A549 (cell line): ENCODE measurements at regions not wholly inside any gene's neighbourhood (a gene's known extent, or its start where the extent isn't known, plus 50 kb on each side); places are given as distances from the start of the nearest gene placed in this dataset.

Experiments used
- BHLHE40 ChIP-seq: IDR thresholded peaks from 2 replicates; pipeline ENCODE4 v1.6.1; 2012; ENCODE audit warnings: low read depth, low read length, inconsistent platforms
- CEBPB ChIP-seq, 2 experiments: fragments of >200 bp in 1 of 2; sonication (Bioruptor Twin) in 1 of 2; formaldehyde crosslinking in 1 of 2; IDR thresholded peaks; 2 replicates each; pipeline ENCODE4 v1.6.1; 2012 to 2016
- CHD2 ChIP-seq: fragments of 150-350 bp; IDR thresholded peaks from 2 replicates; pipeline ENCODE4 v1.6.1; 2014; ENCODE audit warnings: low read length; ENCODE audit not compliant: partially characterized antibody
- EP300 ChIP-seq, 2 experiments: fragments of >200 bp; sonication (Bioruptor Twin); formaldehyde crosslinking; IDR thresholded peaks; 2 replicates in 1 of 2; 3 replicates in 1 of 2; pipeline ENCODE4 v1.6.1; 2016 to 2017
- FOXS1 ChIP-seq: fragments of 250-450 bp; sonication (Bioruptor Pico); IDR thresholded peaks from 2 replicates; pipeline ENCODE4 v1.5.0; 2020; ENCODE audit warnings: mild to moderate bottlenecking, moderate library complexity
- MYC ChIP-seq: IDR thresholded peaks from 2 replicates; pipeline ENCODE4 v1.6.1; 2012; ENCODE audit warnings: mild to moderate bottlenecking, inconsistent platforms, low read length, improper control_type of control experiment, borderline replicate concordance
- RCOR1 ChIP-seq: fragments of 150-350 bp; IDR thresholded peaks from 2 replicates; pipeline ENCODE4 v1.6.1; 2014; ENCODE audit warnings: antibody characterized with exemption, low read length, low read depth
- SMC3 ChIP-seq: fragments of >200 bp; sonication (Bioruptor Twin); formaldehyde crosslinking; IDR thresholded peaks from 3 replicates; pipeline ENCODE4 v1.6.1; 2018; ENCODE audit warnings: inconsistent platforms
- TF ChIP-seq, protein P1 (sequence below): fragments of >200 bp; sonication (Bioruptor Twin); formaldehyde crosslinking; IDR thresholded peaks from 3 replicates; pipeline ENCODE4 v1.5.1; 2016
- TF ChIP-seq, protein P2 (sequence below): fragments of 250-450 bp; sonication (Bioruptor Pico); IDR thresholded peaks from 2 replicates; pipeline ENCODE4 v1.5.0; 2021; ENCODE audit warnings: mild to moderate bottlenecking, moderate library complexity, borderline replicate concordance

DNA sequence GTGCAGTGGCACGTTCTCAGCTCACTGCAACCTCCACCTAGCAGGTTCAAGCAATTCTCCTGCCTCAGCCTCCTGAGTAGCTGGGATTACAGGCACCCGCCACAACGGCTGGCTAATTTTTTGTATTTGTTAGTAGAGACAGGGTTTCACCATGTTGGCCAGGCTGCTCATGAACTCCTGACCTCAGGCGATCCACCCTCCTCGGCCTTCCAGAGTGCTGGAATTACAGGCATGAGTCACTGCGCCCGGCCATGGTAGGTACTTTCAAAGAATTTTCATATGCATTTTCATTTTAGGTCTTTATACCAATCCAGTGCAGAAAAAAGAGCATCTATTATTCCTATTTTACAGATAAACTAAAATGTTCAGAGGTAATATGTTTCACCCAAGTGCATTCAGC is 411.3 kb upstream of the USP15 start:
- TF ChIP-seq, protein P1, sequence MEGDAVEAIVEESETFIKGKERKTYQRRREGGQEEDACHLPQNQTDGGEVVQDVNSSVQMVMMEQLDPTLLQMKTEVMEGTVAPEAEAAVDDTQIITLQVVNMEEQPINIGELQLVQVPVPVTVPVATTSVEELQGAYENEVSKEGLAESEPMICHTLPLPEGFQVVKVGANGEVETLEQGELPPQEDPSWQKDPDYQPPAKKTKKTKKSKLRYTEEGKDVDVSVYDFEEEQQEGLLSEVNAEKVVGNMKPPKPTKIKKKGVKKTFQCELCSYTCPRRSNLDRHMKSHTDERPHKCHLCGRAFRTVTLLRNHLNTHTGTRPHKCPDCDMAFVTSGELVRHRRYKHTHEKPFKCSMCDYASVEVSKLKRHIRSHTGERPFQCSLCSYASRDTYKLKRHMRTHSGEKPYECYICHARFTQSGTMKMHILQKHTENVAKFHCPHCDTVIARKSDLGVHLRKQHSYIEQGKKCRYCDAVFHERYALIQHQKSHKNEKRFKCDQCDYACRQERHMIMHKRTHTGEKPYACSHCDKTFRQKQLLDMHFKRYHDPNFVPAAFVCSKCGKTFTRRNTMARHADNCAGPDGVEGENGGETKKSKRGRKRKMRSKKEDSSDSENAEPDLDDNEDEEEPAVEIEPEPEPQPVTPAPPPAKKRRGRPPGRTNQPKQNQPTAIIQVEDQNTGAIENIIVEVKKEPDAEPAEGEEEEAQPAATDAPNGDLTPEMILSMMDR, result no peak
- TF ChIP-seq FOXS1 (CRISPR knock-in tag), result no peak
- TF ChIP-seq EP300 (IDR thresholded peaks at IDR 0.05), result no peak
- TF ChIP-seq CHD2, result no peak
- TF ChIP-seq RCOR1, result no peak
- TF ChIP-seq CEBPB (IDR thresholded peaks at IDR 0.05), result no peak
- TF ChIP-seq SMC3, result no peak
- TF ChIP-seq BHLHE40, result no peak
- TF ChIP-seq, protein P2, sequence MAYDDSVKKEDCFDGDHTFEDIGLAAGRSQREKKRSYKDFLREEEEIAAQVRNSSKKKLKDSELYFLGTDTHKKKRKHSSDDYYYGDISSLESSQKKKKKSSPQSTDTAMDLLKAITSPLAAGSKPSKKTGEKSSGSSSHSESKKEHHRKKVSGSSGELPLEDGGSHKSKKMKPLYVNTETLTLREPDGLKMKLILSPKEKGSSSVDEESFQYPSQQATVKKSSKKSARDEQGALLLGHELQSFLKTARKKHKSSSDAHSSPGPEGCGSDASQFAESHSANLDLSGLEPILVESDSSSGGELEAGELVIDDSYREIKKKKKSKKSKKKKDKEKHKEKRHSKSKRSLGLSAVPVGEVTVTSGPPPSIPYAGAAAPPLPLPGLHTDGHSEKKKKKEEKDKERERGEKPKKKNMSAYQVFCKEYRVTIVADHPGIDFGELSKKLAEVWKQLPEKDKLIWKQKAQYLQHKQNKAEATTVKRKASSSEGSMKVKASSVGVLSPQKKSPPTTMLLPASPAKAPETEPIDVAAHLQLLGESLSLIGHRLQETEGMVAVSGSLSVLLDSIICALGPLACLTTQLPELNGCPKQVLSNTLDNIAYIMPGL (CRISPR knock-in tag), result no peak
- TF ChIP-seq MYC, result no peak
